PC-9 (cell line): ENCODE measurements at regions not wholly inside any gene's neighbourhood (a gene's known extent, or its start where the extent isn't known, plus 50 kb on each side); places are given as distances from the start of the nearest gene placed in this dataset.

ENCODE experiments used
- BruUV-seq: library from RNA; stranded (reverse); fragments of 400-500 nt; replicated peaks from 2 replicates; lab custom pipeline; 2021; lab: Mats Ljungman, UMichigan
- CTCF ChIA-PET: fragments of 300-600 bp; sonication (Branson Sonifier 250); formaldehyde crosslinking; loops from one replicate; lab custom pipeline; 2022; ENCODE audit warnings: antibody characterized with exemption; lab: Charles Lee
- POLR2A ChIA-PET: fragments of 300-600 bp; sonication (Branson Sonifier 250); formaldehyde crosslinking; loops from one replicate; lab custom pipeline; 2022; ENCODE audit warnings: antibody characterized with exemption; ENCODE audit not compliant: unreplicated experiment; lab: Charles Lee
- DNase-seq, 2 experiments: peaks; one replicate each; pipeline versions ENCODE4 v3.0.0 to v3.0.0-alpha.2; 2015 to 2022; ENCODE audit warnings: mixed read lengths in 1 of 2
- H2AFZ ChIP-seq: fragments of 200-600 bp; sonication (generic); 2 replicates; pipeline ENCODE4 v1.8.1; 2017; ENCODE audit warnings: antibody characterized with exemption
- H3F3A ChIP-seq: fragments of 200-600 bp; sonication (generic); 2 replicates; pipeline ENCODE4 v1.8.1; 2017; ENCODE audit warnings: antibody characterized with exemption, mild to moderate bottlenecking, low read depth; ENCODE audit not compliant: insufficient read depth
- H3K27ac ChIP-seq: fragments of 200-600 bp; sonication (generic); 2 replicates; pipeline ENCODE4 v1.6.1; 2016; ENCODE audit warnings: mixed run types
- H3K27me3 ChIP-seq: fragments of 200-600 bp; sonication (generic); 2 replicates; pipeline ENCODE4 v1.6.1; 2016; ENCODE audit warnings: low read depth, mixed run types; ENCODE audit not compliant: insufficient read depth
- H3K36me3 ChIP-seq: fragments of 200-600 bp; sonication (generic); 2 replicates; pipeline ENCODE4 v1.6.1; 2016; ENCODE audit warnings: low read depth, mixed run types
- H3K4me1 ChIP-seq: fragments of 200-600 bp; sonication (generic); replicated peaks from 2 replicates; pipeline ENCODE4 v1.6.1; 2016; ENCODE audit warnings: mixed run types; ENCODE audit not compliant: insufficient read depth
- H3K4me2 ChIP-seq: fragments of 200-600 bp; sonication (generic); 2 replicates; pipeline ENCODE4 v1.6.1; 2017; ENCODE audit warnings: mixed run types
- H3K4me3 ChIP-seq: fragments of 200-600 bp; sonication (generic); 2 replicates; pipeline ENCODE4 v1.6.1; 2016; ENCODE audit warnings: mixed run types
- H3K79me2 ChIP-seq: fragments of 200-600 bp; sonication (generic); 2 replicates; pipeline ENCODE4 v1.6.1; 2017; ENCODE audit warnings: low read depth, mixed run types
- H3K9me2 ChIP-seq: fragments of 200-600 bp; sonication (generic); 2 replicates; pipeline ENCODE4 v1.8.1; 2017; ENCODE audit warnings: mild to moderate bottlenecking; ENCODE audit not compliant: insufficient read depth
- H3K9me3 ChIP-seq: fragments of 200-600 bp; sonication (generic); 2 replicates; pipeline ENCODE4 v1.8.1; 2016; ENCODE audit warnings: low read depth; ENCODE audit not compliant: insufficient read depth
- H4K20me1 ChIP-seq: fragments of 200-600 bp; sonication (generic); 2 replicates; pipeline ENCODE4 v1.8.1; 2017; ENCODE audit not compliant: insufficient read depth
- CTCF ChIP-seq: fragments of 200-600 bp; sonication (generic); conservative IDR thresholded peaks from 2 replicates; pipeline ENCODE4 v1.6.1; 2017; ENCODE audit warnings: mixed run types, antibody characterized with exemption, mild to moderate bottlenecking, moderate library complexity
- EZH2 ChIP-seq: fragments of 200-600 bp; sonication (generic); IDR thresholded peaks from 2 replicates; pipeline ENCODE4 v1.8.0; 2017; ENCODE audit warnings: antibody characterized with exemption, low read depth
- intact Hi-C: fragments of 100-400 bp; cut with micrococcal nuclease; formaldehyde crosslinking; loops from one replicate; pipeline ENCODE4 v1.10.0; 2022; ENCODE audit not compliant: unreplicated experiment

DNA sequence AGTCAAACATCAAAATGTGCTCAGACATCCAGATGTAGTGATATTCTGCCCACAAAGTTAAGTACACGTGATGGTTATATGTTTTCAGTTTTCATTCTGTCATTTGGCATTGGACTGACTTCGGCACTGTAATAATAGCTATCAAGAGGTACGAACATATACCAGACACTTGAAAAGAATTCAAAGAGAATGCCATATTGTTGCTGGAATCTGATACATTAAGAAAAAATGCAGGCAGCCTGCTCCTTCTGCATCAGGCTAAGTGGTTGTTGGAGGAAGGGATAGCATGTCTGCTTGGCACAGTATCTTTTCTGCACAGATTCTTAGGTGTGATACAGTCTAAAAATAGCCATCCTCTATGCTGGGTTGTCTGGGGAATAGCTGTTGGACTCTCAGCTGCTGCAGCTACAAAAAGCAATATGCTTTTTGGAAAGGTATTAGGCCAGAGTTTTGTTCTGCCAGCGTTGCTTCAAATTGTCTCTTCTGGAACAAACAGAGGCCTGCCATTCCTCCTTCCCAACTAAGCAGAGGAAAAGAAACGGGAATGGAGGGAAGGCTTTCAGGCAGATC lies 892.6 kb downstream of the TBC1D22A start:
- Histone ChIP-seq H3K9me3 (no peaks in the 10 kb centered on the region), H3K9me2 (no peaks in the 10 kb centered on the region), H3K27ac (no peak overlapping the region), H3K4me1 (no peaks in the 10 kb centered on the region), H3K36me3 (0 out of 2 replicates have a peak, but pooled peaks cover 5% of the 10 kb centered on the region), H3F3A (no peaks in the 10 kb centered on the region), H3K4me3 (no peak overlapping the region), H3K79me2 (no peaks in the 10 kb centered on the region), H4K20me1 (peaks cover 16% of the 10 kb centered on the region; the same call in 1 of the 2 replicates), H2AFZ (no peak overlapping the region), H3K4me2 (no peak overlapping the region), H3K27me3 (no peaks in the 10 kb centered on the region)
- no peak for DNase-seq
- CTCF ChIA-PET: no interaction called here
- POLR2A ChIA-PET: no interaction called here
- no peak for TF ChIP-seq CTCF
- TF ChIP-seq EZH2: no peak
- no TSS peak for BruUV-seq
- intact Hi-C loops: no loop called here

DNA sequence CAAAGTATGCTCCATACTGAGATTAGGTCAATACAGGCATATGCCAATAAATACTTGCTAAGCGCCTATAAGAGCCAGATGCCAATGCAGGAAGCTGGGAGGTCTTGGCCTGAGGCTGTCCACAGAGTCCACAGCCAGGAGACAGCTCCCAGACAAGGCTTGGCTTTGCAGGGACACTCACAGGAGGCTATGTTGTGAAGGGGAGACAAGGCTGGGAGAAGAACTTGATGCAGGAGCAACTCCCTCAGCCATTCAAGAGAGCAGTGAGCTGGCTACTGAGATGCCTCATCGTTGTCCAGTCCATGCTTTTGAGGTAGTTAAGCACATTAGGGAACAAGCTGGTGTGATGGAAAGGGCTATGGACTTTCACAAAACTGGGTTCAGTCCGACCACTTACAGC lies 891.5 kb downstream of the TBC1D22A start:
- Histone ChIP-seq H2AFZ (no peak overlapping the region), H3K4me2 (no peak overlapping the region), H3K79me2 (no peaks in the 10 kb centered on the region), H3K27me3 (no peaks in the 10 kb centered on the region), H3K9me2 (no peaks in the 10 kb centered on the region), H3K4me3 (no peak overlapping the region), H3K27ac (no peak overlapping the region), H3K36me3 (0 out of 2 replicates have a peak, but pooled peaks cover 5% of the 10 kb centered on the region), H3K4me1 (no peaks in the 10 kb centered on the region), H3F3A (no peaks in the 10 kb centered on the region), H3K9me3 (no peaks in the 10 kb centered on the region), H4K20me1 (peaks cover 14% of the 10 kb centered on the region; the same call in 1 of the 2 replicates)
- no peak for DNase-seq
- intact Hi-C loops: no loop called here
- ChIA-PET CTCF (no interaction called here), POLR2A (no interaction called here)
- TF ChIP-seq EZH2: no peak
- TF ChIP-seq CTCF: no peak
- no TSS peak for BruUV-seq

DNA sequence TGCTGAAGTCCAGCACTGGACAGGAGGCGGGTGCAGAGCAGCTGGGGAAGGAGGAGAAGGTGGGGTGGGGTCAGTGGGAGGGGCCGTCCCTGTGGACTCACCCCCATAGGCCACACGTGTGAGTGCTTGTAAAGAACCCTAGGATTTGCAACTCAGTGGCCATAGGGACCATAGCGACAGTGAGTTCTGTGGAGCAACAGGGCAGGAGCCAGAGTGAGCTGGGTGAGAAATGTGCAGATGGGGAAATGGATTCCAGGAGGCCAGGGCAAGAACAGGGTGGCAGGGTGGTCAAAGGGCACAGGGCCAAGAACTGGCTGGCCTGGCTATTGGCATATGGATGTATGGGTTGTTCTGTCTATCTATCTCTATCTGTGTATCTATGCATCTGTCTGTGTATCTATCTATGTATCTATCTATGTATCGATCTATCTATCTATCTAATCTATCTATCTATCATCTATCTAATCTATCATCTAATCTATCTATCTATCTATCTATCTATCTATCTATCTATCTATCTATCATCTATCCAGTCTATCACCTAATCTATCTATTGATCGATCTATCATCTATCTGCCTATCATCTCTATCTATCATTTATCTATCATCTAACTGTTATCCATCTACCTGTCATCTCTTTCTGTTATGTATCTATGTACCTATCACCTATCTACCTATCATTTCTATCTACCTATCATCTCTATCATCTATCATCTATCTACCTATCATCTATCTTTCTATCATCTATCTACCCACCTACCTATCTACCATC lies 889.0 kb downstream of the TBC1D22A start:
- BruUV-seq: no TSS peak
- intact Hi-C loops: no loop called here
- Histone ChIP-seq H3K4me3 (no peak overlapping the region), H3K4me1 (no peaks in the 10 kb centered on the region), H3K27ac (no peak overlapping the region), H3K36me3 (0 out of 2 replicates have a peak, but pooled peaks cover 5% of the 10 kb centered on the region), H2AFZ (no peak overlapping the region), H3K27me3 (no peaks in the 10 kb centered on the region), H3K9me2 (no peaks in the 10 kb centered on the region), H3K9me3 (no peaks in the 10 kb centered on the region), H4K20me1 (peaks cover 14% of the 10 kb centered on the region; the same call in 1 of the 2 replicates), H3K79me2 (no peaks in the 10 kb centered on the region), H3F3A (no peaks in the 10 kb centered on the region), H3K4me2 (no peak overlapping the region)
- CTCF ChIA-PET: no interaction called here
- TF ChIP-seq EZH2: no peak
- no peak for TF ChIP-seq CTCF
- DNase-seq: no peak
- POLR2A ChIA-PET: no interaction called here
